HEK293 (cell line): ENCODE measurements at regions not wholly inside any gene's neighbourhood (a gene's known extent, or its start where the extent isn't known, plus 50 kb on each side); places are given as distances from the start of the nearest gene placed in this dataset.

Experiments
- CTCF ChIA-PET: fragments of 350-600 bp; formaldehyde crosslinking; extraction: SDS; loops from one replicate; lab custom pipeline; 2021; ENCODE audit warnings: antibody characterized with exemption; lab: Yijun Ruan, JAX
- POLR2A ChIA-PET: fragments of 300-600 bp; formaldehyde crosslinking; extraction: SDS; loops from one replicate; lab custom pipeline; 2020; ENCODE audit warnings: antibody characterized with exemption, inconsistent platforms; lab: Yijun Ruan, JAX
- H3K27ac ChIP-seq: fragments of 200-500 bp; sonication (Bioruptor generic); 2 replicates; pipeline ENCODE4 v1.5.1; 2014; ENCODE audit warnings: low read depth, low read length, control low read depth, inconsistent platforms; ENCODE audit errors: extremely low read depth
- H3K36me3 ChIP-seq, 2 experiments: fragments of 200-500 bp in 1 of 2; sonication (Bioruptor generic) in 1 of 2; 1 replicate in 1 of 2; 2 replicates in 1 of 2; pipeline ENCODE4 v1.5.1; 2014 to 2017; ENCODE audit warnings: inconsistent platforms in 2 of 2, low read length in 2 of 2; ENCODE audit not compliant: control insufficient read depth in 2 of 2, insufficient read depth in 1 of 2
- H3K4me1 ChIP-seq: fragments of 200-500 bp; sonication (Bioruptor generic); 2 replicates; pipeline ENCODE4 v1.5.1; 2014; ENCODE audit warnings: mild to moderate bottlenecking, low read length, inconsistent platforms; ENCODE audit not compliant: control insufficient read depth, insufficient read depth
- H3K4me3 ChIP-seq: 2 replicates; pipeline ENCODE4 v1.5.1; 2011; ENCODE audit warnings: low read depth, mild to moderate bottlenecking, control low read depth, low read length, moderate library complexity
- H3K9me3 ChIP-seq: fragments of 200-500 bp; sonication (Bioruptor generic); 2 replicates; pipeline ENCODE4 v1.5.1; 2014; ENCODE audit warnings: low read depth, low read length, inconsistent platforms; ENCODE audit not compliant: control insufficient read depth, insufficient read depth
- KLF1 ChIP-seq: fragments of 450-650 bp; formaldehyde crosslinking; IDR thresholded peaks from 2 replicates; pipeline ENCODE4 v1.5.1; 2016; ENCODE audit warnings: missing biosample characterization, missing genetic modification characterization
- SETDB1 ChIP-seq: IDR thresholded peaks from one replicate; pipeline ENCODE4 v1.6.1; 2017; ENCODE audit warnings: mild to moderate bottlenecking, low read length, moderate library complexity, mixed read lengths; ENCODE audit not compliant: insufficient read length
- WT1 ChIP-seq: fragments of 450-650 bp; formaldehyde crosslinking; IDR thresholded peaks from 2 replicates; pipeline ENCODE4 v1.5.1; 2016; ENCODE audit warnings: missing biosample characterization, missing genetic modification characterization
- YY2 ChIP-seq: fragments of 450-650 bp; formaldehyde crosslinking; IDR thresholded peaks from 2 replicates; pipeline ENCODE4 v1.5.1; 2016; ENCODE audit warnings: missing biosample characterization, missing genetic modification characterization
- ZBTB7A ChIP-seq: fragments of 450-650 bp; formaldehyde crosslinking; IDR thresholded peaks from 2 replicates; pipeline ENCODE4 v1.5.1; 2016; ENCODE audit warnings: low read depth, missing biosample characterization, missing genetic modification characterization
- ZNF112 ChIP-seq: fragments of 450-650 bp; formaldehyde crosslinking; IDR thresholded peaks from 2 replicates; pipeline ENCODE4 v1.5.0; 2017; ENCODE audit warnings: missing biosample characterization, missing genetic modification characterization
- ZNF133 ChIP-seq: fragments of 450-650 bp; formaldehyde crosslinking; IDR thresholded peaks from 2 replicates; pipeline ENCODE4 v1.5.1; 2016; ENCODE audit warnings: missing biosample characterization, missing genetic modification characterization
- ZNF174 ChIP-seq: fragments of 450-650 bp; formaldehyde crosslinking; IDR thresholded peaks from 2 replicates; pipeline ENCODE4 v1.5.0; 2017; ENCODE audit warnings: missing biosample characterization, mild to moderate bottlenecking, missing genetic modification characterization
- ZNF175 ChIP-seq: fragments of 450-650 bp; formaldehyde crosslinking; IDR thresholded peaks from 2 replicates; pipeline ENCODE4 v1.5.1; 2016; ENCODE audit warnings: missing biosample characterization, missing genetic modification characterization
- ZNF18 ChIP-seq: fragments of 450-650 bp; formaldehyde crosslinking; IDR thresholded peaks from 2 replicates; pipeline ENCODE4 v1.5.1; 2016; ENCODE audit warnings: missing biosample characterization, missing genetic modification characterization
- ZNF223 ChIP-seq: fragments of 450-650 bp; formaldehyde crosslinking; IDR thresholded peaks from 2 replicates; pipeline ENCODE4 v1.5.1; 2016; ENCODE audit warnings: missing biosample characterization, missing genetic modification characterization
- ZNF24 ChIP-seq: fragments of 450-650 bp; formaldehyde crosslinking; IDR thresholded peaks from 2 replicates; pipeline ENCODE4 v1.5.1; 2016; ENCODE audit warnings: missing biosample characterization, missing genetic modification characterization
- ZNF26 ChIP-seq: fragments of 450-650 bp; formaldehyde crosslinking; IDR thresholded peaks from 2 replicates; pipeline ENCODE4 v1.5.1; 2016; ENCODE audit warnings: missing biosample characterization, missing genetic modification characterization
- ZNF266 ChIP-seq: fragments of 450-650 bp; formaldehyde crosslinking; IDR thresholded peaks from 2 replicates; pipeline ENCODE4 v1.5.1; 2016; ENCODE audit warnings: missing biosample characterization, missing genetic modification characterization, low read depth
- ZNF513 ChIP-seq: fragments of 450-650 bp; IDR thresholded peaks from 2 replicates; pipeline ENCODE4 v1.5.1; 2018; ENCODE audit warnings: missing biosample characterization, missing genetic modification characterization
- ZNF529 ChIP-seq: fragments of 450-650 bp; formaldehyde crosslinking; IDR thresholded peaks from 2 replicates; pipeline ENCODE4 v1.5.1; 2017; ENCODE audit warnings: missing genetic modification characterization, missing biosample characterization; ENCODE audit not compliant: insufficient replicate concordance
- ZNF558 ChIP-seq: fragments of 450-650 bp; formaldehyde crosslinking; IDR thresholded peaks from 2 replicates; pipeline ENCODE4 v1.5.1; 2016; ENCODE audit warnings: missing biosample characterization, missing genetic modification characterization
- ZNF580 ChIP-seq: fragments of 450-650 bp; formaldehyde crosslinking; IDR thresholded peaks from 2 replicates; pipeline ENCODE4 v1.5.1; 2016; ENCODE audit warnings: missing biosample characterization, missing genetic modification characterization
- ZNF585B ChIP-seq: fragments of 450-650 bp; formaldehyde crosslinking; IDR thresholded peaks from 2 replicates; pipeline ENCODE4 v1.5.1; 2016; ENCODE audit warnings: missing biosample characterization, missing genetic modification characterization
- ZNF645 ChIP-seq: fragments of 450-650 bp; formaldehyde crosslinking; IDR thresholded peaks from 2 replicates; pipeline ENCODE4; 2016; ENCODE audit warnings: missing biosample characterization, missing genetic modification characterization
- ZSCAN23 ChIP-seq: fragments of 450-650 bp; formaldehyde crosslinking; IDR thresholded peaks from 2 replicates; pipeline ENCODE4 v1.5.1; 2016; ENCODE audit warnings: missing biosample characterization, missing genetic modification characterization
- ZSCAN30 ChIP-seq: fragments of 450-650 bp; IDR thresholded peaks from 2 replicates; pipeline ENCODE4 v1.5.1; 2018; ENCODE audit warnings: missing biosample characterization, mild to moderate bottlenecking, missing genetic modification characterization, moderate library complexity

GRCh38 chr9:93875330-93875729, 79.8 kb downstream of the BARX1 start:
- ChIA-PET POLR2A (no interaction called here), CTCF (no interaction called here)
- Histone ChIP-seq H3K27ac (no peak overlapping the region), H3K9me3 (no peaks in the 10 kb centered on the region), H3K4me1 (no peaks in the 10 kb centered on the region)
- TF ChIP-seq ZNF133 (tag by site-specific recombination) (peak; percentile 66), ZSCAN23 (tag by site-specific recombination) (no peak), YY2 (tag by site-specific recombination) (no peak), ZNF513 (tag by site-specific recombination) (no peak), SETDB1 (peak; percentile 64), ZNF558 (tag by site-specific recombination) (peak; percentile 99), ZSCAN30 (tag by site-specific recombination) (no peak), ZNF18 (tag by site-specific recombination) (no peak)
- TF ChIP-seq, all 188 proteins: peak for 3
- no peak overlapping the region for H3K4me3 ChIP-seq
- no peaks in the 10 kb centered on the region for H3K36me3 ChIP-seq

- no peaks in the 10 kb centered on the region for H3K4me1 ChIP-seq
- POLR2A ChIA-PET: no interaction called here
- no peaks in the 10 kb centered on the region for H3K36me3 ChIP-seq
- no peaks in the 10 kb centered on the region for H3K9me3 ChIP-seq
- H3K4me3 ChIP-seq: no peak overlapping the region
- no peak overlapping the region for H3K27ac ChIP-seq
- TF ChIP-seq SETDB1 (peak; percentile 75), ZNF112 (tag by site-specific recombination) (no peak)
- CTCF ChIA-PET: no interaction called here
Observed at GRCh38 chr9:93874242-93874641, 80.9 kb downstream of the BARX1 start.

- Histone ChIP-seq H3K4me1 (no peaks in the 10 kb centered on the region), H3K4me3 (no peak overlapping the region)
- TF ChIP-seq ZNF529 (tag by site-specific recombination): no peak
- no peak for TF ChIP-seq ZBTB7A
- no peak for TF ChIP-seq WT1
- no peak for TF ChIP-seq KLF1 (tag by site-specific recombination)
- TF ChIP-seq ZNF175 (tag by site-specific recombination): no peak
- TF ChIP-seq, all 188 proteins: peak for 0
- ChIA-PET POLR2A (no interaction called here), CTCF (no interaction called here)
- H3K9me3 ChIP-seq: no peaks in the 10 kb centered on the region
- no peaks in the 10 kb centered on the region for H3K36me3 ChIP-seq
- no peak overlapping the region for H3K27ac ChIP-seq
Observed at GRCh38 chr9:93871286-93871685, 83.9 kb downstream of the BARX1 start.

GRCh38 chr9:93869863-93870262, 85.3 kb downstream of the BARX1 start:
- Histone ChIP-seq H3K4me1 (no peaks in the 10 kb centered on the region), H3K9me3 (no peaks in the 10 kb centered on the region), H3K36me3 (no peaks in the 10 kb centered on the region), H3K27ac (no peak overlapping the region), H3K4me3 (no peak overlapping the region)
- POLR2A ChIA-PET: no interaction called here
- CTCF ChIA-PET: no interaction called here
- TF ChIP-seq ZNF174 (no peak), ZNF266 (tag by site-specific recombination) (no peak), ZNF24 (no peak), ZNF26 (tag by site-specific recombination) (no peak), ZNF585B (tag by site-specific recombination) (no peak), ZNF580 (tag by site-specific recombination) (no peak), ZNF645 (tag by site-specific recombination) (no peak), ZNF223 (tag by site-specific recombination) (no peak)
